K562 (cell line): ENCODE measurements at regions not wholly inside any gene's neighbourhood (a gene's known extent, or its start where the extent isn't known, plus 50 kb on each side); places are given as distances from the start of the nearest gene placed in this dataset.

ENCODE experiments used
- BDP1 ChIP-seq: IDR thresholded peaks from 3 replicates; pipeline ENCODE4 v1.6.1; 2011; ENCODE audit not compliant: insufficient read length, insufficient read depth
- CBFA2T3 ChIP-seq: fragments of 450-650 bp; IDR thresholded peaks from 2 replicates; pipeline ENCODE4 v1.6.1; 2017
- HMGN3 ChIP-seq: IDR thresholded peaks from 2 replicates; pipeline ENCODE4 v1.6.1; 2011; ENCODE audit warnings: borderline replicate concordance, low read depth, mild to moderate bottlenecking, mixed read lengths, low read length; ENCODE audit not compliant: insufficient read length; ENCODE audit errors: extremely low read depth
- MAFG ChIP-seq: fragments of 450-650 bp; conservative IDR thresholded peaks from 2 replicates; pipeline ENCODE4 v1.6.1; 2016; ENCODE audit warnings: missing genetic modification characterization, missing compliant biosample characterization
- PTRF ChIP-seq: fragments of 450-650 bp; IDR thresholded peaks from 2 replicates; pipeline ENCODE4 v1.6.1; 2016; ENCODE audit warnings: mild to moderate bottlenecking, missing genetic modification characterization, missing compliant biosample characterization
- XRCC5 ChIP-seq: fragments of 200-400 bp; formaldehyde crosslinking; IDR thresholded peaks from 2 replicates; pipeline ENCODE4 v1.6.1; 2017; ENCODE audit warnings: low read depth, mild to moderate bottlenecking, low read length
- ZNF134 ChIP-seq: fragments of 250-450 bp; sonication (Bioruptor Pico); conservative IDR thresholded peaks from 2 replicates; pipeline ENCODE4 v1.4.0; 2020
- ZNF24 ChIP-seq: fragments of 450-650 bp; IDR thresholded peaks from 2 replicates; pipeline ENCODE4 v1.6.1; 2016
- ZNF668 ChIP-seq: fragments of 250-450 bp; sonication (Bioruptor Pico); IDR thresholded peaks from 2 replicates; pipeline ENCODE4 v1.8.0; 2022; ENCODE audit warnings: mild to moderate bottlenecking, inconsistent platforms
- ZNF717 ChIP-seq: fragments of 250-450 bp; sonication (Bioruptor Pico); IDR thresholded peaks from 2 replicates; pipeline ENCODE4 v1.5.0; 2021
- TF ChIP-seq, protein P1 (sequence below), 3 experiments: fragments of 200-800 bp in 1 of 3; sonication (Bioruptor generic) in 1 of 3; sonication (generic) in 1 of 3; formaldehyde crosslinking in 1 of 3; IDR thresholded peaks; 2 replicates each; pipeline versions ENCODE4 v1.6.1 to v1.8.0; 2016 to 2022; ENCODE audit warnings: mild to moderate bottlenecking in 2 of 3, missing compliant biosample characterization in 2 of 3, missing genetic modification characterization in 2 of 3, missing genetic modification reagents in 1 of 3
- TF ChIP-seq, protein P2 (sequence below), 2 experiments: fragments of 250-450 bp in 1 of 2; fragments of 450-650 bp in 1 of 2; sonication (Bioruptor Pico) in 1 of 2; IDR thresholded peaks; 2 replicates each; pipeline versions ENCODE4 v1.6.1 to v1.8.0; 2016 to 2021; ENCODE audit warnings: mild to moderate bottlenecking in 2 of 2, moderate library complexity in 2 of 2, missing compliant biosample characterization in 1 of 2, missing genetic modification characterization in 1 of 2
- TF ChIP-seq, protein P3 (sequence below): sonication (generic); IDR thresholded peaks from 2 replicates; pipeline ENCODE4 v1.6.1; 2016
- TF ChIP-seq, protein P4 (sequence below): fragments of 450-650 bp; formaldehyde crosslinking; IDR thresholded peaks from 2 replicates; pipeline ENCODE4 v1.4.0; 2020; ENCODE audit warnings: mild to moderate bottlenecking, moderate library complexity
- TF ChIP-seq, protein P5 (sequence below): fragments of 250-450 bp; sonication (Bioruptor Pico); IDR thresholded peaks from 2 replicates; pipeline ENCODE4 v1.4.0; 2020
- TF ChIP-seq, protein P6 (sequence below): fragments of 250-450 bp; sonication (Bioruptor Pico); IDR thresholded peaks from 2 replicates; pipeline ENCODE4 v1.8.0; 2021; ENCODE audit warnings: moderate library complexity, mild to moderate bottlenecking, inconsistent platforms
- TF ChIP-seq, protein P7 (sequence below): fragments of 450-650 bp; conservative IDR thresholded peaks from 2 replicates; pipeline ENCODE4 v1.6.1; 2016; ENCODE audit warnings: missing genetic modification characterization, low read depth, mild to moderate bottlenecking, missing compliant biosample characterization, moderate library complexity

DNA sequence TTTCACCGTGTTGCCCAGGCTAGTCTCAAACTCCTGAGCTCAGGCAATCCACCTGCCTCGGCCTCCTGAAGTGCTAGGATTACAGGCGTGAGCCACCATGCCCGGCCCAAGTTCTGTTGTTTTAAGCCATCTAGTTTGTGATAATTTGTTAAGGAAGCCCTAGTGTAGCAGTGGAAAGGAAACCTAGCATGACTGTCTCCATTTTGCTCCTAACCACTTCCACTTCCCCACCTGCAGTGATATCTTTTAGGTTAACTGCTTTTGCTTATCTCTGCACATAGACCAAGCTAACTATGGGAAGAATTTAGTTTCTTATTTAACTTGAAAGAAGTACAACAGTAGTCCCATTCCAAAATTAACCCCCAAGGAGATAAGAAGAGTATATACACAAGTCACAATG lies 109.5 kb upstream of the NAP1L1 start (continued):
- TF ChIP-seq, protein P1, sequence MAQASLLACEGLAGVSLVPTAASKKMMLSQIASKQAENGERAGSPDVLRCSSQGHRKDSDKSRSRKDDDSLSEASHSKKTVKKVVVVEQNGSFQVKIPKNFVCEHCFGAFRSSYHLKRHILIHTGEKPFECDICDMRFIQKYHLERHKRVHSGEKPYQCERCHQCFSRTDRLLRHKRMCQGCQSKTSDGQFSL (CRISPR knock-in tag; IDR thresholded peaks at IDR 0.05): no peak
- TF ChIP-seq, protein P1 (tag; IDR thresholded peaks at IDR 0.05): 0 out of 4 replicates have a peak, but pooled peaks of 1 of the 2 experiments have one; percentile 32
- TF ChIP-seq, protein P2, sequence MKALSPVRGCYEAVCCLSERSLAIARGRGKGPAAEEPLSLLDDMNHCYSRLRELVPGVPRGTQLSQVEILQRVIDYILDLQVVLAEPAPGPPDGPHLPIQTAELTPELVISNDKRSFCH (CRISPR knock-in tag; IDR thresholded peaks at IDR 0.05): no peak
- TF ChIP-seq, protein P2 (tag; IDR thresholded peaks at IDR 0.05): peak; percentile 82; the same call in 1 of the 2 replicates
- TF ChIP-seq XRCC5 (no peak), BDP1 (no peak), MAFG (tag) (no peak), CBFA2T3 (no peak), ZNF668 (CRISPR knock-in tag) (0 out of 2 replicates have a peak, but pooled peaks have one; percentile 41), HMGN3 (no peak), PTRF (tag) (peak; percentile 46; the same call in 1 of the 2 replicates), ZNF134 (0 out of 2 replicates have a peak, but pooled peaks have one; percentile 23), ZNF24 (no peak), ZNF717 (CRISPR knock-in tag) (no peak)
- TF ChIP-seq, protein P3, sequence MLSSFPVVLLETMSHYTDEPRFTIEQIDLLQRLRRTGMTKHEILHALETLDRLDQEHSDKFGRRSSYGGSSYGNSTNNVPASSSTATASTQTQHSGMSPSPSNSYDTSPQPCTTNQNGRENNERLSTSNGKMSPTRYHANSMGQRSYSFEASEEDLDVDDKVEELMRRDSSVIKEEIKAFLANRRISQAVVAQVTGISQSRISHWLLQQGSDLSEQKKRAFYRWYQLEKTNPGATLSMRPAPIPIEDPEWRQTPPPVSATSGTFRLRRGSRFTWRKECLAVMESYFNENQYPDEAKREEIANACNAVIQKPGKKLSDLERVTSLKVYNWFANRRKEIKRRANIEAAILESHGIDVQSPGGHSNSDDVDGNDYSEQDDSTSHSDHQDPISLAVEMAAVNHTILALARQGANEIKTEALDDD: peak; percentile 58; the same call in 1 of the 2 replicates
- TF ChIP-seq, protein P4, sequence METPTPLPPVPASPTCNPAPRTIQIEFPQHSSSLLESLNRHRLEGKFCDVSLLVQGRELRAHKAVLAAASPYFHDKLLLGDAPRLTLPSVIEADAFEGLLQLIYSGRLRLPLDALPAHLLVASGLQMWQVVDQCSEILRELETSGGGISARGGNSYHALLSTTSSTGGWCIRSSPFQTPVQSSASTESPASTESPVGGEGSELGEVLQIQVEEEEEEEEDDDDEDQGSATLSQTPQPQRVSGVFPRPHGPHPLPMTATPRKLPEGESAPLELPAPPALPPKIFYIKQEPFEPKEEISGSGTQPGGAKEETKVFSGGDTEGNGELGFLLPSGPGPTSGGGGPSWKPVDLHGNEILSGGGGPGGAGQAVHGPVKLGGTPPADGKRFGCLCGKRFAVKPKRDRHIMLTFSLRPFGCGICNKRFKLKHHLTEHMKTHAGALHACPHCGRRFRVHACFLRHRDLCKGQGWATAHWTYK (CRISPR knock-in tag): peak; percentile 75
- TF ChIP-seq, protein P5, sequence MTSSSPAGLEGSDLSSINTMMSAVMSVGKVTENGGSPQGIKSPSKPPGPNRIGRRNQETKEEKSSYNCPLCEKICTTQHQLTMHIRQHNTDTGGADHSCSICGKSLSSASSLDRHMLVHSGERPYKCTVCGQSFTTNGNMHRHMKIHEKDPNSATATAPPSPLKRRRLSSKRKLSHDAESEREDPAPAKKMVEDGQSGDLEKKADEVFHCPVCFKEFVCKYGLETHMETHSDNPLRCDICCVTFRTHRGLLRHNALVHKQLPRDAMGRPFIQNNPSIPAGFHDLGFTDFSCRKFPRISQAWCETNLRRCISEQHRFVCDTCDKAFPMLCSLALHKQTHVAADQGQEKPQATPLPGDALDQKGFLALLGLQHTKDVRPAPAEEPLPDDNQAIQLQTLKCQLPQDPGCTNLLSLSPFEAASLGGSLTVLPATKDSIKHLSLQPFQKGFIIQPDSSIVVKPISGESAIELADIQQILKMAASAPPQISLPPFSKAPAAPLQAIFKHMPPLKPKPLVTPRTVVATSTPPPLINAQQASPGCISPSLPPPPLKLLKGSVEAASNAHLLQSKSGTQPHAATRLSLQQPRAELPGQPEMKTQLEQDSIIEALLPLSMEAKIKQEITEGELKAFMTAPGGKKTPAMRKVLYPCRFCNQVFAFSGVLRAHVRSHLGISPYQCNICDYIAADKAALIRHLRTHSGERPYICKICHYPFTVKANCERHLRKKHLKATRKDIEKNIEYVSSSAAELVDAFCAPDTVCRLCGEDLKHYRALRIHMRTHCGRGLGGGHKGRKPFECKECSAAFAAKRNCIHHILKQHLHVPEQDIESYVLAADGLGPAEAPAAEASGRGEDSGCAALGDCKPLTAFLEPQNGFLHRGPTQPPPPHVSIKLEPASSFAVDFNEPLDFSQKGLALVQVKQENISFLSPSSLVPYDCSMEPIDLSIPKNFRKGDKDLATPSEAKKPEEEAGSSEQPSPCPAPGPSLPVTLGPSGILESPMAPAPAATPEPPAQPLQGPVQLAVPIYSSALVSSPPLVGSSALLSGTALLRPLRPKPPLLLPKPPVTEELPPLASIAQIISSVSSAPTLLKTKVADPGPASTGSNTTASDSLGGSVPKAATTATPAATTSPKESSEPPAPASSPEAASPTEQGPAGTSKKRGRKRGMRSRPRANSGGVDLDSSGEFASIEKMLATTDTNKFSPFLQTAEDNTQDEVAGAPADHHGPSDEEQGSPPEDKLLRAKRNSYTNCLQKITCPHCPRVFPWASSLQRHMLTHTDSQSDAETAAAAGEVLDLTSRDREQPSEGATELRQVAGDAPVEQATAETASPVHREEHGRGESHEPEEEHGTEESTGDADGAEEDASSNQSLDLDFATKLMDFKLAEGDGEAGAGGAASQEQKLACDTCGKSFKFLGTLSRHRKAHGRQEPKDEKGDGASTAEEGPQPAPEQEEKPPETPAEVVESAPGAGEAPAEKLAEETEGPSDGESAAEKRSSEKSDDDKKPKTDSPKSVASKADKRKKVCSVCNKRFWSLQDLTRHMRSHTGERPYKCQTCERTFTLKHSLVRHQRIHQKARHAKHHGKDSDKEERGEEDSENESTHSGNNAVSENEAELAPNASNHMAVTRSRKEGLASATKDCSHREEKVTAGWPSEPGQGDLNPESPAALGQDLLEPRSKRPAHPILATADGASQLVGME (CRISPR knock-in tag): peak; percentile 65; the same call in 1 of the 2 replicates
- TF ChIP-seq, protein P6, sequence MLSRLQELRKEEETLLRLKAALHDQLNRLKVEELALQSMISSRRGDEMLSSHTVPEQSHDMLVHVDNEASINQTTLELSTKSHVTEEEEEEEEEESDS (CRISPR knock-in tag): no peak
- TF ChIP-seq, protein P7, sequence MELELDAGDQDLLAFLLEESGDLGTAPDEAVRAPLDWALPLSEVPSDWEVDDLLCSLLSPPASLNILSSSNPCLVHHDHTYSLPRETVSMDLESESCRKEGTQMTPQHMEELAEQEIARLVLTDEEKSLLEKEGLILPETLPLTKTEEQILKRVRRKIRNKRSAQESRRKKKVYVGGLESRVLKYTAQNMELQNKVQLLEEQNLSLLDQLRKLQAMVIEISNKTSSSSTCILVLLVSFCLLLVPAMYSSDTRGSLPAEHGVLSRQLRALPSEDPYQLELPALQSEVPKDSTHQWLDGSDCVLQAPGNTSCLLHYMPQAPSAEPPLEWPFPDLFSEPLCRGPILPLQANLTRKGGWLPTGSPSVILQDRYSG: peak; percentile 74; the same call in 1 of the 2 replicates
